WTC11 (cell line): ENCODE measurements at regions not wholly inside any gene's neighbourhood (a gene's known extent, or its start where the extent isn't known, plus 50 kb on each side); places are given as distances from the start of the nearest gene placed in this dataset.

Experiments
- ATAC-seq: fragments of 200-7000 bp; cut with Tn5 transposase; 2 replicates; pipeline ENCODE4 v1.10.0; 2021; ENCODE audit warnings: mild to moderate bottlenecking, moderate library complexity
- CTCF ChIA-PET: fragments of 300-600 bp; sonication (Branson Sonifier 250); formaldehyde crosslinking; loops from one replicate; lab custom pipeline; 2021; ENCODE audit warnings: antibody characterized with exemption; lab: Charles Lee
- POLR2A ChIA-PET: fragments of 350-600 bp; sonication (Branson Sonifier 250); formaldehyde crosslinking; loops from one replicate; lab custom pipeline; 2021; ENCODE audit warnings: antibody characterized with exemption; lab: Charles Lee
- DNase-seq: peaks from one replicate; pipeline ENCODE4 v3.0.0; 2021; ENCODE audit warnings: low spot score
- H3K27ac Mint-ChIP-seq: 2 replicates; pipeline ENCODE4 v1.8.0; 2021; ENCODE audit warnings: mixed read lengths
- H3K27me3 Mint-ChIP-seq: 2 replicates; pipeline ENCODE4 v1.8.0; 2021; ENCODE audit warnings: low read depth, mild to moderate bottlenecking, moderate library complexity, mixed read lengths
- H3K36me3 Mint-ChIP-seq: 2 replicates; pipeline ENCODE4 v1.8.0; 2021; ENCODE audit warnings: mixed read lengths
- H3K4me1 Mint-ChIP-seq: 2 replicates; pipeline ENCODE4 v1.8.0; 2022; ENCODE audit warnings: mixed read lengths
- H3K4me3 Mint-ChIP-seq: 2 replicates; pipeline ENCODE4 v1.8.0; 2021; ENCODE audit warnings: mild to moderate bottlenecking, moderate library complexity, mixed read lengths
- H3K9me3 Mint-ChIP-seq: 2 replicates; pipeline ENCODE4 v1.8.0; 2021; ENCODE audit warnings: mixed read lengths
- ATF1 ChIP-seq: sonication (generic); formaldehyde crosslinking; IDR thresholded peaks from 2 replicates; pipeline ENCODE4 v1.8.1; 2023; ENCODE audit warnings: mild to moderate bottlenecking, moderate library complexity, missing genetic modification reagents
- CBFB ChIP-seq: sonication (generic); formaldehyde crosslinking; IDR thresholded peaks from 2 replicates; pipeline ENCODE4 v1.8.1; 2022; ENCODE audit warnings: mild to moderate bottlenecking, low read depth, missing genetic modification reagents
- CDX4 ChIP-seq: fragments of 250-450 bp; sonication (Bioruptor Pico); IDR thresholded peaks from 2 replicates; pipeline ENCODE4 v1.9.0; 2021; ENCODE audit warnings: moderate library complexity, mild to moderate bottlenecking, inconsistent platforms, borderline replicate concordance
- CREB1 ChIP-seq: sonication (generic); formaldehyde crosslinking; IDR thresholded peaks from 2 replicates; pipeline ENCODE4 v1.8.0; 2023; ENCODE audit warnings: mild to moderate bottlenecking, missing genetic modification reagents
- ESRRA ChIP-seq: sonication (generic); formaldehyde crosslinking; IDR thresholded peaks from 2 replicates; pipeline ENCODE4 v1.8.1; 2022; ENCODE audit warnings: mild to moderate bottlenecking, missing genetic modification reagents, borderline replicate concordance
- ETV6 ChIP-seq: sonication (generic); formaldehyde crosslinking; IDR thresholded peaks from 2 replicates; pipeline ENCODE4 v1.8.1; 2022; ENCODE audit warnings: mild to moderate bottlenecking, missing genetic modification reagents
- FOXK1 ChIP-seq: sonication (generic); formaldehyde crosslinking; IDR thresholded peaks from 2 replicates; pipeline ENCODE4 v1.8.0; 2022; ENCODE audit warnings: mild to moderate bottlenecking, moderate library complexity, missing genetic modification reagents
- GRHL2 ChIP-seq: fragments of 250-450 bp; sonication (Bioruptor Pico); IDR thresholded peaks from 2 replicates; pipeline ENCODE4 v1.8.0; 2022; ENCODE audit warnings: mild to moderate bottlenecking, moderate library complexity; ENCODE audit not compliant: insufficient replicate concordance, severe bottlenecking
- GTF2I ChIP-seq: fragments of 250-450 bp; sonication (Bioruptor Pico); conservative IDR thresholded peaks from 2 replicates; pipeline ENCODE4 v1.4.0; 2021; ENCODE audit warnings: mild to moderate bottlenecking
- IRF1 ChIP-seq: sonication (generic); formaldehyde crosslinking; IDR thresholded peaks from 2 replicates; pipeline ENCODE4 v1.8.0; 2023; ENCODE audit warnings: missing genetic modification reagents
- JUN ChIP-seq: sonication (generic); formaldehyde crosslinking; IDR thresholded peaks from 2 replicates; pipeline ENCODE4 v1.8.0; 2023; ENCODE audit warnings: mild to moderate bottlenecking, missing genetic modification reagents
- NFE2L1 ChIP-seq: sonication (generic); formaldehyde crosslinking; IDR thresholded peaks from 2 replicates; pipeline ENCODE4 v1.8.1; 2023; ENCODE audit warnings: missing genetic modification reagents
- NR1H2 ChIP-seq: sonication (generic); formaldehyde crosslinking; IDR thresholded peaks from 2 replicates; pipeline ENCODE4 v1.9.0; 2021; ENCODE audit warnings: mild to moderate bottlenecking, moderate library complexity, missing genetic modification reagents
- PREB ChIP-seq: sonication (generic); formaldehyde crosslinking; IDR thresholded peaks from 2 replicates; pipeline ENCODE4 v1.8.1; 2022; ENCODE audit warnings: mild to moderate bottlenecking, missing genetic modification reagents, moderate library complexity, borderline replicate concordance
- PRRX2 ChIP-seq: fragments of 250-450 bp; sonication (Bioruptor Pico); IDR thresholded peaks from 2 replicates; pipeline ENCODE4 v1.8.0; 2021; ENCODE audit warnings: mild to moderate bottlenecking
- RELA ChIP-seq: sonication (generic); formaldehyde crosslinking; IDR thresholded peaks from 2 replicates; pipeline ENCODE4 v1.8.1; 2022; ENCODE audit warnings: missing genetic modification reagents, mild to moderate bottlenecking, borderline replicate concordance
- SP1 ChIP-seq: sonication (generic); formaldehyde crosslinking; conservative IDR thresholded peaks from 2 replicates; pipeline ENCODE4 v1.8.1; 2022; ENCODE audit warnings: missing genetic modification reagents
- ZMAT4 ChIP-seq: fragments of 250-450 bp; sonication (Bioruptor Pico); IDR thresholded peaks from 2 replicates; pipeline ENCODE4 v1.9.0; 2021; ENCODE audit warnings: mild to moderate bottlenecking
- ZNF121 ChIP-seq: sonication (generic); formaldehyde crosslinking; IDR thresholded peaks from 2 replicates; pipeline ENCODE4 v1.8.0; 2023; ENCODE audit warnings: missing genetic modification reagents
- ZNF232 ChIP-seq: sonication (generic); formaldehyde crosslinking; IDR thresholded peaks from 2 replicates; pipeline ENCODE4 v1.8.0; 2022; ENCODE audit warnings: mild to moderate bottlenecking, missing genetic modification reagents
- ZNF512 ChIP-seq: sonication (generic); formaldehyde crosslinking; IDR thresholded peaks from 2 replicates; pipeline ENCODE4 v1.8.1; 2022; ENCODE audit warnings: missing genetic modification reagents, borderline replicate concordance
- ZNF671 ChIP-seq: fragments of 250-450 bp; sonication (Bioruptor Pico); IDR thresholded peaks from 2 replicates; pipeline ENCODE4 v1.8.0; 2021; ENCODE audit warnings: mild to moderate bottlenecking
- TF ChIP-seq, protein P1 (sequence below): sonication (generic); formaldehyde crosslinking; IDR thresholded peaks from 2 replicates; pipeline ENCODE4 v1.8.1; 2022; ENCODE audit warnings: mild to moderate bottlenecking, moderate library complexity, missing genetic modification reagents
- TF ChIP-seq, protein P2 (sequence below): sonication (generic); formaldehyde crosslinking; conservative IDR thresholded peaks from 2 replicates; pipeline ENCODE4 v1.8.1; 2023; ENCODE audit warnings: mild to moderate bottlenecking, low read depth, missing genetic modification reagents, moderate library complexity
- TF ChIP-seq, protein P3 (sequence below): fragments of 250-450 bp; sonication (Bioruptor Pico); IDR thresholded peaks from 2 replicates; pipeline ENCODE4 v1.9.0; 2021; ENCODE audit warnings: mild to moderate bottlenecking

DNA sequence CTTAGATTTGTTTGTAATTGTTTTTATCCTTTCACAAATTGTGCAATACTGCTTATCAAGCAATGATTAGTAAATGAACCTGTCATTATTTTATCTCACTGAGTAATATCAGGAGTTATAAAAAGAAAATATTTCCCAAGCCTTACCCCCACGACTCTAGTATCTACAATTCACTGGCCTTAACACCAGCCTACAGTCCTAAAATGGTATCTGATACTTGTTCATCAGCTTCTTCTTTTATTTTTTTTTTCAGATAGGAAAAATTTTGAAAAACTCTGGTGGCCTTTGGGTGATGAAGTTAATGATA, 160.8 kb upstream of the FOXA2 start (continued):
- TF ChIP-seq PREB (CRISPR knock-in tag) (no peak), ESRRA (CRISPR knock-in tag) (no peak), ATF1 (CRISPR knock-in tag) (no peak), IRF1 (CRISPR knock-in tag) (no peak), CDX4 (no peak), FOXK1 (no peak), ZMAT4 (CRISPR knock-in tag) (no peak)
- TF ChIP-seq, protein P1, sequence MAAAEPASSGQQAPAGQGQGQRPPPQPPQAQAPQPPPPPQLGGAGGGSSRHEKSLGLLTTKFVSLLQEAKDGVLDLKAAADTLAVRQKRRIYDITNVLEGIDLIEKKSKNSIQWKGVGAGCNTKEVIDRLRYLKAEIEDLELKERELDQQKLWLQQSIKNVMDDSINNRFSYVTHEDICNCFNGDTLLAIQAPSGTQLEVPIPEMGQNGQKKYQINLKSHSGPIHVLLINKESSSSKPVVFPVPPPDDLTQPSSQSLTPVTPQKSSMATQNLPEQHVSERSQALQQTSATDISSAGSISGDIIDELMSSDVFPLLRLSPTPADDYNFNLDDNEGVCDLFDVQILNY (CRISPR knock-in tag): no peak
- TF ChIP-seq, protein P2, sequence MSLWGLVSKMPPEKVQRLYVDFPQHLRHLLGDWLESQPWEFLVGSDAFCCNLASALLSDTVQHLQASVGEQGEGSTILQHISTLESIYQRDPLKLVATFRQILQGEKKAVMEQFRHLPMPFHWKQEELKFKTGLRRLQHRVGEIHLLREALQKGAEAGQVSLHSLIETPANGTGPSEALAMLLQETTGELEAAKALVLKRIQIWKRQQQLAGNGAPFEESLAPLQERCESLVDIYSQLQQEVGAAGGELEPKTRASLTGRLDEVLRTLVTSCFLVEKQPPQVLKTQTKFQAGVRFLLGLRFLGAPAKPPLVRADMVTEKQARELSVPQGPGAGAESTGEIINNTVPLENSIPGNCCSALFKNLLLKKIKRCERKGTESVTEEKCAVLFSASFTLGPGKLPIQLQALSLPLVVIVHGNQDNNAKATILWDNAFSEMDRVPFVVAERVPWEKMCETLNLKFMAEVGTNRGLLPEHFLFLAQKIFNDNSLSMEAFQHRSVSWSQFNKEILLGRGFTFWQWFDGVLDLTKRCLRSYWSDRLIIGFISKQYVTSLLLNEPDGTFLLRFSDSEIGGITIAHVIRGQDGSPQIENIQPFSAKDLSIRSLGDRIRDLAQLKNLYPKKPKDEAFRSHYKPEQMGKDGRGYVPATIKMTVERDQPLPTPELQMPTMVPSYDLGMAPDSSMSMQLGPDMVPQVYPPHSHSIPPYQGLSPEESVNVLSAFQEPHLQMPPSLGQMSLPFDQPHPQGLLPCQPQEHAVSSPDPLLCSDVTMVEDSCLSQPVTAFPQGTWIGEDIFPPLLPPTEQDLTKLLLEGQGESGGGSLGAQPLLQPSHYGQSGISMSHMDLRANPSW (CRISPR knock-in tag): no peak

DNA sequence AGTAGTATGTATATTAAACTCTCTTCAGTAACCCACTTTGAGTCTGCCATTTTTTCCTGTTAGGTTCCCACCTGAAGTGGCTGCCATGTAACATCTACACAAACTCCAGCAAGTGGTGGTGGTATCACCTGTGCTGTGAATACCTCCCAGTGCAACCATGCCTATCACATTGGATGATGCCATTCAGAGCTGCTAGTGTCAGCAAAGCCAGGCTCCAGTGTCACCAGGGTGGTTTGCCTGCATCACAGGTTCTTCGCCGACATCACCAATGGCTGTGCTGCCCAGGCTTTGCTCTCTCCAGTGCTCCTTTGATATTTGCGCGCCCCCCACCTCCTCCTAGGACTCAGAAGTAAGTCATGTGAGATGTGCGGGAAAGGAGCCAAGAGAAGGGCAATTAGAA, 162.6 kb upstream of the FOXA2 start:
- Mint-ChIP-seq H3K9me3 (peaks cover 11% of the 10 kb centered on the region), H3K4me3 (no peak overlapping the region), H3K4me1 (no peaks in the 10 kb centered on the region), H3K27ac (no peak overlapping the region), H3K27me3 (peaks cover 2% of the 10 kb centered on the region; the same call in 1 of the 2 replicates), H3K36me3 (no peaks in the 10 kb centered on the region)
- DNase-seq (no peak), ATAC-seq (no peak)
- POLR2A ChIA-PET: no interaction called here
- CTCF ChIA-PET: no interaction called here
- TF ChIP-seq ZNF232 (CRISPR knock-in tag): no peak
- TF ChIP-seq NR1H2 (CRISPR knock-in tag): no peak
- TF ChIP-seq GTF2I (CRISPR knock-in tag): no peak
- TF ChIP-seq GRHL2 (CRISPR knock-in tag): no peak
- no peak for TF ChIP-seq RELA
- TF ChIP-seq JUN (CRISPR knock-in tag): no peak
- TF ChIP-seq NFE2L1 (CRISPR knock-in tag): no peak
- no peak for TF ChIP-seq FOXK1
- no peak for TF ChIP-seq ZNF512 (CRISPR knock-in tag)
- TF ChIP-seq ZNF121 (CRISPR knock-in tag): no peak
- TF ChIP-seq, protein P3, sequence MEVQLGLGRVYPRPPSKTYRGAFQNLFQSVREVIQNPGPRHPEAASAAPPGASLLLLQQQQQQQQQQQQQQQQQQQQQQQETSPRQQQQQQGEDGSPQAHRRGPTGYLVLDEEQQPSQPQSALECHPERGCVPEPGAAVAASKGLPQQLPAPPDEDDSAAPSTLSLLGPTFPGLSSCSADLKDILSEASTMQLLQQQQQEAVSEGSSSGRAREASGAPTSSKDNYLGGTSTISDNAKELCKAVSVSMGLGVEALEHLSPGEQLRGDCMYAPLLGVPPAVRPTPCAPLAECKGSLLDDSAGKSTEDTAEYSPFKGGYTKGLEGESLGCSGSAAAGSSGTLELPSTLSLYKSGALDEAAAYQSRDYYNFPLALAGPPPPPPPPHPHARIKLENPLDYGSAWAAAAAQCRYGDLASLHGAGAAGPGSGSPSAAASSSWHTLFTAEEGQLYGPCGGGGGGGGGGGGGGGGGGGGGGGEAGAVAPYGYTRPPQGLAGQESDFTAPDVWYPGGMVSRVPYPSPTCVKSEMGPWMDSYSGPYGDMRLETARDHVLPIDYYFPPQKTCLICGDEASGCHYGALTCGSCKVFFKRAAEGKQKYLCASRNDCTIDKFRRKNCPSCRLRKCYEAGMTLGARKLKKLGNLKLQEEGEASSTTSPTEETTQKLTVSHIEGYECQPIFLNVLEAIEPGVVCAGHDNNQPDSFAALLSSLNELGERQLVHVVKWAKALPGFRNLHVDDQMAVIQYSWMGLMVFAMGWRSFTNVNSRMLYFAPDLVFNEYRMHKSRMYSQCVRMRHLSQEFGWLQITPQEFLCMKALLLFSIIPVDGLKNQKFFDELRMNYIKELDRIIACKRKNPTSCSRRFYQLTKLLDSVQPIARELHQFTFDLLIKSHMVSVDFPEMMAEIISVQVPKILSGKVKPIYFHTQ (CRISPR knock-in tag): no peak
- no peak for TF ChIP-seq ZNF671 (CRISPR knock-in tag)
- no peak for TF ChIP-seq SP1 (CRISPR knock-in tag)
- TF ChIP-seq CBFB (CRISPR knock-in tag): no peak
- TF ChIP-seq PRRX2 (CRISPR knock-in tag): no peak
- TF ChIP-seq ETV6 (CRISPR knock-in tag): no peak
- no peak for TF ChIP-seq CREB1 (CRISPR knock-in tag)
